NCI-H446 (cell line): ENCODE measurements at regions not wholly inside any gene's neighbourhood (a gene's known extent, or its start where the extent isn't known, plus 50 kb on each side); places are given as distances from the start of the nearest gene placed in this dataset.

Source experiments
- DNase-seq, 2 experiments: peaks; one replicate each; lab custom pipeline; 2025; lab: John Stamatoyannopoulos, UW

- no peak for DNase-seq
Measured at GRCh38 chr15:29455055-29455454, 185.4 kb upstream of the NSMCE3 start.

- no peak for DNase-seq
Measured at GRCh38 chr15:29454506-29454905, 184.9 kb upstream of the NSMCE3 start.

GRCh38 chr15:29452881-29453731, 183.5 kb upstream of the NSMCE3 start:
- no peak for DNase-seq

GRCh38 chr15:29451201-29451781, 181.7 kb upstream of the NSMCE3 start:
- no peak for DNase-seq

- no peak for DNase-seq
Measured at GRCh38 chr15:29449136-29449535, 179.5 kb upstream of the NSMCE3 start.

- DNase-seq, result no peak
Measured at GRCh38 chr15:29448320-29448719, 178.7 kb upstream of the NSMCE3 start.

GRCh38 chr15:29446480-29446879, 176.9 kb upstream of the NSMCE3 start:
- DNase-seq, result no peak

GRCh38 chr15:29442532-29442931, 172.9 kb upstream of the NSMCE3 start:
- DNase-seq, result no peak

GRCh38 chr15:29440541-29440940, 170.9 kb upstream of the NSMCE3 start:
- DNase-seq, result no peak

GRCh38 chr15:29438703-29439055, 169.1 kb upstream of the NSMCE3 start:
- DNase-seq, result no peak

GRCh38 chr15:29437888-29438702, 168.5 kb upstream of the NSMCE3 start:
- DNase-seq, result no peak

GRCh38 chr15:29435811-29436210, 166.2 kb upstream of the NSMCE3 start:
- DNase-seq, result no peak

GRCh38 chr15:29434280-29434679, 164.7 kb upstream of the NSMCE3 start:
- no peak for DNase-seq

GRCh38 chr15:29433507-29434248, 164.1 kb upstream of the NSMCE3 start:
- no peak for DNase-seq

GRCh38 chr15:29433050-29433318, 163.4 kb upstream of the NSMCE3 start:
- no peak for DNase-seq

- DNase-seq, result no peak
Measured at GRCh38 chr15:29432191-29433049, 162.8 kb upstream of the NSMCE3 start.

- no peak for DNase-seq
Measured at GRCh38 chr15:29430831-29431230, 161.2 kb upstream of the NSMCE3 start.

- no peak for DNase-seq
Measured at GRCh38 chr15:29430124-29430523, 160.5 kb upstream of the NSMCE3 start.

GRCh38 chr15:29429584-29429983, 160.0 kb upstream of the NSMCE3 start:
- no peak for DNase-seq

GRCh38 chr15:29428925-29429573, 159.4 kb upstream of the NSMCE3 start:
- DNase-seq, result no peak

GRCh38 chr15:29425864-29426263, 156.2 kb upstream of the NSMCE3 start:
- no peak for DNase-seq
